ENCODE measurements at regions not wholly inside any gene's neighbourhood (a gene's known extent, or its start where the extent isn't known, plus 50 kb on each side); places are given as distances from the start of the nearest gene placed in this dataset.

DNA sequence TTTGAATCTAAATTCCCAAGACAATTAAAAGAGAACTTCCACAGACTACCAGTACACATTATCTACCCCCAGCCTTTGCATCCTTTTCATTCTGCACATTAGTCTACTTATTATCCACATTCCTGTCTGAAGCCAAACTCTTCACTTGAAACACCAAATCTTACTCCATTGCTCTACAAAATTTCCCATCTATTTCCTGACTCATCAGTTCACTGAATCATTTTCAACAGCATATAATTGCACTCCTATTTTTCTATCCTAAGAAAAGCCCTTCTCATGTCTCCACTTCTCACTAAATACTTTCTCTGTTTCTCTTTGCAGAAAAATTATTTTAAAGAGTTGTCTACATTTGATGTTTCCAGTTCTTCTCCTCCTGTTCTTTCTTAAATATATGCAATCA is 239.4 kb upstream of the FERMT1 start:
- no peak for TF ChIP-seq POLR2A (IDR thresholded peaks at IDR 0.05)
- TF ChIP-seq, protein P1, sequence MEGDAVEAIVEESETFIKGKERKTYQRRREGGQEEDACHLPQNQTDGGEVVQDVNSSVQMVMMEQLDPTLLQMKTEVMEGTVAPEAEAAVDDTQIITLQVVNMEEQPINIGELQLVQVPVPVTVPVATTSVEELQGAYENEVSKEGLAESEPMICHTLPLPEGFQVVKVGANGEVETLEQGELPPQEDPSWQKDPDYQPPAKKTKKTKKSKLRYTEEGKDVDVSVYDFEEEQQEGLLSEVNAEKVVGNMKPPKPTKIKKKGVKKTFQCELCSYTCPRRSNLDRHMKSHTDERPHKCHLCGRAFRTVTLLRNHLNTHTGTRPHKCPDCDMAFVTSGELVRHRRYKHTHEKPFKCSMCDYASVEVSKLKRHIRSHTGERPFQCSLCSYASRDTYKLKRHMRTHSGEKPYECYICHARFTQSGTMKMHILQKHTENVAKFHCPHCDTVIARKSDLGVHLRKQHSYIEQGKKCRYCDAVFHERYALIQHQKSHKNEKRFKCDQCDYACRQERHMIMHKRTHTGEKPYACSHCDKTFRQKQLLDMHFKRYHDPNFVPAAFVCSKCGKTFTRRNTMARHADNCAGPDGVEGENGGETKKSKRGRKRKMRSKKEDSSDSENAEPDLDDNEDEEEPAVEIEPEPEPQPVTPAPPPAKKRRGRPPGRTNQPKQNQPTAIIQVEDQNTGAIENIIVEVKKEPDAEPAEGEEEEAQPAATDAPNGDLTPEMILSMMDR (IDR thresholded peaks at IDR 0.05 in 8 of 11, conservative IDR thresholded peaks at IDR 0.05 in 3 of 11), result no peak

Measured in spleen (tissue), 7 donors.